ENCODE measurements at regions not wholly inside any gene's neighbourhood (a gene's known extent, or its start where the extent isn't known, plus 50 kb on each side); places are given as distances from the start of the nearest gene placed in this dataset.

GRCh38 chr6:156517088-156517487 is 260.1 kb upstream of the ARID1B start:
- no peak for TF ChIP-seq ZFP30 (CRISPR knock-in tag; IDR thresholded peaks at IDR 0.05)
- no peak for TF ChIP-seq CREB5 (CRISPR knock-in tag; IDR thresholded peaks at IDR 0.05; ENCODE audit: low read depth)
- no peak for TF ChIP-seq OSR1 (CRISPR knock-in tag; IDR thresholded peaks at IDR 0.05)
- TF ChIP-seq PATZ1 (CRISPR knock-in tag; IDR thresholded peaks at IDR 0.05; ENCODE audit: borderline replicate concordance), result no peak
- TF ChIP-seq TOX (CRISPR knock-in tag; IDR thresholded peaks at IDR 0.05; ENCODE audit: borderline replicate concordance), result no peak
- TF ChIP-seq TSHZ2 (CRISPR knock-in tag; IDR thresholded peaks at IDR 0.05), result no peak
- TF ChIP-seq GLIS3 (CRISPR knock-in tag; IDR thresholded peaks at IDR 0.05), result no peak
